GM18867 (cell line): ENCODE measurements at regions not wholly inside any gene's neighbourhood (a gene's known extent, or its start where the extent isn't known, plus 50 kb on each side); places are given as distances from the start of the nearest gene placed in this dataset.

ENCODE experiments used
- ATAC-seq: cut with Tn5 transposase; IDR thresholded peaks from one replicate; pipeline ENCODE4 v1.9.1; 2021; ENCODE audit warnings: mild to moderate bottlenecking, moderate library complexity; ENCODE audit not compliant: unreplicated experiment

DNA sequence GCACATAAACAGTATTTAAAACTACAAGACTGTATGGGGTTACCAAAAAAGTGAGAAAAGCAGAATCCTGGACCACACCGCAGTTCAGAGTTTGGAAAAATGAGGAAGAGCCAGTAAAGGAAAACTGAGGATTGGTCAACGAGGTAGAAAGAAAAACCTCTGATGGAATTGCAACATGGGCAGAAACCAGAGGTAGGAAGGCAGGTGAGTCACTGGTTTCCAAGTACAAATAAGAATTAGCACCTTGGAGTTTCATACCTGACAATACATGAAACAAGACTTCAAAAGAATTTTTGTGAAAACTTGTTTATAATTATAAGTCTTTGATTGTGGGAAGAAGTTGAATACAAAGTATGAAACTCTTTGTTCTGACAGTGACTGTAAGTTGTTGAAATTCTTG, 533.7 kb upstream of the DAB1 start:
- no peak for ATAC-seq

DNA sequence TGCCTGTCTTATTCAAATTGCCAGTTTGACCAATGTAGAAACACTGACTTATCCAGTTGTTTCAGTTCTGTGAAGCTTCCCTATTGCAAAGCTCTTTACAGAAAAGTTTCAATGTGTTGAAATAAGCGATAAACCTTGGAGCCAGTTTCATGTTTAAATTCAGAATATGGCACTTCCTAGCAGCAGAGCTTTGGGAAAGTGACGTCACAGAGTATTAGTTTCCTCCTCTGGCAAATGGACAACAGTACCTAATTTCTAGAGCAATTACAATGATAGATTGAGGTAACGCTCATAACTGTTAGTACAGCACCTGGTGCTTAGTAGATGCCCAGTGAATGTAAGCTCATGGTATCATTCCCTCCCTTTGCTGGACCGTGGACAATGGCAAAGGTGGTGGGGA, 527.5 kb upstream of the DAB1 start:
- ATAC-seq, result no peak

DNA sequence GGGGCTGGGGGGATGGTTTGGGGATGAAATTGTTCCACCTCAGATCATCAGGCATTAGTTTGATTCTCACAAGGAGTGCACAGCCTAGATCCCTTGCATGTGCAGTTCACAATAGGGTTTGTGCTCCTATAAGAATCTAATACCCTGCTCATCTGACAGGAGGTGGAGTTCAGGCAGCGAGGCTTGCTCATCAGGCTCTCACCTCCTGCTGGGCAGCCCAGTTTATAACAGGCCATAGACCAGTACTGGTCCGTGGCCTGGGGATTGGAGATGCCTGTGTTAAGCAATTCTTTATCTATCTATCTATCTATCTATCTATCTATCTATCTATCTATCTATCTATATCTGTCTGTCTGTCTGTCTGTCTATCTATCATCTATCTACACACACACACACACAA, 525.3 kb upstream of the DAB1 start:
- no peak for ATAC-seq

DNA sequence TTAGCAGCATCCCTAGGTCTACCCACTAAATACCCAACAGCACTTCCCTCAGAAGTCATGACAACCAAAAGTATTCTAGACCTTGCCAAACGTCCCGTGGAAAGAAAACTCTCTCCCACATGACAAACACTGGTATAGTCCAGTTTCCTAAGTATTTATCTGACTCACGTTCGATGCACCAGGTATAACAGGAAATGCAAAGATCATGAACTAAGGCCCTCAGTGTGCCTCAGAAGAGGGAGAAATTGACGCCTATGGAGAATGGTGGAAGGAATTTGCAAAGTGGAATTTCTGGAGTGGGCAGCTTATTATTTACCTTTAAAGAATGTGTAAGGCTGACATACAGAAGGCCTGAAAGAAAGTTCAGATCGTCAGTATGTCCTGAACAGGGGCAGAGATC, 523.6 kb upstream of the DAB1 start:
- no peak for ATAC-seq

DNA sequence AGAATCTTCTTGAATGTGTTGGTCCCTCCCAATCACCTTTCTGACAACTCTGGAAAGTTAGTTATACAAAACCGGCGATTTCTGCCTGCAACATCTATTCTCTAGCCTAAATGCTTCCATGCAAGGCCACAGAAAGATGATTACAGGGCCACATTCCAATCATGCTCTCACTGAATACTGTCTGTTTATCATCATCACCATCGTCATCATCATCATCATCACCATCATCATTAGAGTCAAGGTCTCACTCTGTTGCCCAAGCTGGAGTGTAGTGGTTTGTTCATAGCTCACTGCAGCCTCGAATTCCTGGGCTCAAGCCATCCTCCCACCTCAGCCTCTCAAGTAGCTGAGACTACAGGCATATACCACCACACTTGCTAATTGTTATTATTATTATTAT, 521.2 kb upstream of the DAB1 start:
- ATAC-seq, result no peak

DNA sequence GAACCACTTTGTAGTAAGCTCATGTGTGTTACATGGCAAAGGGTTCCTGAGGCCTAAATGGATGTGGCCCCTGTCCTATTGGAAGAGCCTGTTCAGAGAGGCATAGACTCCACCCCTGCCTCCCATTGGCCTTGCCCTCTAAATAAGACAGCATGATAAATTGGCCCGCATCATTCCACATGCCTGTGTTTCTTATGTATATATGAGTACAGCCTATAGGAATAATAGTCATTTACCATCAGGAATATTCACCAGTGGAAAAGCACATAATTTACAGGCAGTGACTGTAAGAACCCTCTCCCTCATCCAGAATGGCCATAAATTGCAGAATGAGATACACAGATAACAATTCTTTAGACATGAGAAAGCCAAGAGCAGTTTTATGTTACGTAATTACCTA, 519.5 kb upstream of the DAB1 start:
- ATAC-seq, result no peak

DNA sequence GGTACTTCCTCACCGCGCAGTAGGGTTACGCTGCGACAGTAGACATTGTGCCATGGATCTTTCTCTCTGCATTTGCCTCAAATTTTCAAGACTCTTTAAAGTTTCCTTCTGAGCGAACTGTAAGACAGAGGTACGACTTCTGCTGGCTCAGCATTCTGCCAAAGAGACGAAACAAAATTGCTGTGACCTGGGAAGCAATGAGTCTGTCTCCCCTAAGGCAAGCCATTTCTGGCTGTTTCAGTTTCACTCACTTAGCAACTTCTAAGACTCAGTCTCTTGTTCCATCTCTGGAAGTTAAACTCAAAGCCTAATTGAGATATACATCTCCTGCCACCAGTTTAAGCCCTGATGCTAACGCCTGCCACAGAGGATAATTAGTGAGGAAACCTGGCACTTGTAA, 510.9 kb upstream of the DAB1 start:
- ATAC-seq, result no peak

DNA sequence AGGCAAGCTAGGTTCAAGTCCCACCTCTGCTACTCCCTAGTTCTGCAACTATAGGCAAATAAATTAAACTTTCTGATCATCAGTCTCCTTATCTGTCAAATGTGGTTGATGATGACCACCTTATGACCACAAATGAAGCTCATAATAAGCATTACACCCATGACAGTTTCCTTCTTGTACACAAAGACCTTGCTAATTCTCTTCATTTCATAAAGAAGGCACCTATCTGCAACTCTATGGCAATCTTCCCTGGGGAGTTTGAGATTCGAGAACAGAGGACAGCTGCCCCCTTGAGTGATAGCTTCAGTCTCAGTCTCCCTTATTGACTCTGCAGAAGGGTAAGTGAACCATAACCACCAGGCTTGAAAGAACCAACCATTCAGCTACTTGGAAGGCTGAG, 503.1 kb upstream of the DAB1 start:
- ATAC-seq, result no peak

DNA sequence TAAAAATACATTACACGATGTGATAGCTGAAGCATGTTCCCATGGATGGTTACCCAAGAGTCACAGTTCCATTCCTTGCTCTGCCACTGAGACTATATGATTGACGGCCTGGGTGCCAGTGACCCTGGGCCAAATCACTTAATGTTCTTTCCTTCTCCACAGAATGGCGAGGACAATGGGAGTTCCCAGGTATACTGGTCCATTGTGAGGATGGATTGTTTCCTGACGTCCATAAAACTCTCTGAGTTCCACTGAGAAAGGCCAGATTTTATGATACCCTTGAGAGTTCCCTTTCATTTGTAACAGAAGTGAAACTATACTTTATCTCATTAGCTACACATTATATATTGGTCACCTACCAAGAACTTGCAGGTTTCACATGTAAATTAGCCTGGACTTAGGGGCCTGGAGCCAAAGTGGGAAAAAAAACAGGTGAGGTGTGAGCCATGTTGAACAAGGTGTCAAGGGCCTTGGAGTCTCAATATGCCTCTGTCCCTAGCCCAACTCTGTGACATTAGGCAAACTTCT, 502.2 kb upstream of the DAB1 start:
- no peak for ATAC-seq

DNA sequence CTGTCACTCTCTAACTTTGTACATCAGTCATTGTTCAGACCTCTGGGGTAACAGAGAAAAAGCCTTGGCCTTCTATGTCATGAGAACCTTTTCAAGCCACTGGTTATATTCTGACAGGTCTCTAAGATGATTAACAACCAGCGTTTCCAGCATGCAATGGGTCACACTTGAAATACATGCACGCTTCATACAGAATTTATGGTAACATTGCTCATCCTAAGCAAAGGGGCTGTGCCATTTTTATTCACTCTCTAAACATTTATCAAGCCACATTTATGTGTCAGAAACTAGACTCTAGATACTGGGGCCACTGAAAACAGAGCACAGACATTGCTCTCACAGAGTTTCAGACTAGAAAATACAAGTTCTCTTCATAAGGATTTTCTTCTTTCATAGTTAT, 501.4 kb upstream of the DAB1 start:
- ATAC-seq, result no peak

DNA sequence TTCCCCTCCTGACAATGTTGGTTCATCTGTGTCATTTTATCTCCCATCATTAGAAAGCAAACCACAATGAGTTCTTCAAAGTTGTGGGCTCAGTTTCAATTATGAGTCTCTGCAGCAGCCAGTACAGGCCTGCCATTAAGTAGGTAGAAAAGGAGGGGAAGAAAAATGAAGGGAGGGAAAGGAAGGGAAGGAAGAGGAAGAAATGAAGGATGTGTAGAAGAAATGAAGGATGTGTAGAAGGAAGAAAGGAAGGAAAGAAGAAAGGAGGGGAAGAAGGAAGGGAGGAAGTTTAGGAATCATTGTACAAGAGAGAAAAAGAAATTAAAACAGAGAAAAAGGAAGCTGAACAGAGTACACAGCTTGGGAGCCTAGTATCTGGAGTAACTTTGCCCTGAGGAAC, 498.3 kb upstream of the DAB1 start:
- no peak for ATAC-seq

DNA sequence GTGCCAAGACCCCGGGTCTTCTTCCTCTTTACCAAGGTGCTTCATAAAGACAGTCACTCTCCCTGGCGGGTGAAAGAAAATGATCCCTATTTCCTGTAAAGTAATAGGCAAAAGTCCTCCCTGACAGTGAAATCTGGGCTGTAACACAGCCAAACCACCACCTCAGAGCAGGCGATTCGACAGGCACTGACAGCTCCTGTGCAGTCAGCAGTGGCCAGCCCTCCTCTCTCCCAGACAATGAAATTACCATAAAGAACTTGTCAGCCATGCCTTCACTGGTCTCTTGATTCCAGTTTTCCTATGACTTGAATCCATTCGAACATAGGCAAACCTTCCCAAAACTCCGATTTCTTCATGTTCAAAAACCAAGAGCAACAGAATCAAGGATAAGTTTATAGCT, 492.2 kb upstream of the DAB1 start:
- no peak for ATAC-seq

DNA sequence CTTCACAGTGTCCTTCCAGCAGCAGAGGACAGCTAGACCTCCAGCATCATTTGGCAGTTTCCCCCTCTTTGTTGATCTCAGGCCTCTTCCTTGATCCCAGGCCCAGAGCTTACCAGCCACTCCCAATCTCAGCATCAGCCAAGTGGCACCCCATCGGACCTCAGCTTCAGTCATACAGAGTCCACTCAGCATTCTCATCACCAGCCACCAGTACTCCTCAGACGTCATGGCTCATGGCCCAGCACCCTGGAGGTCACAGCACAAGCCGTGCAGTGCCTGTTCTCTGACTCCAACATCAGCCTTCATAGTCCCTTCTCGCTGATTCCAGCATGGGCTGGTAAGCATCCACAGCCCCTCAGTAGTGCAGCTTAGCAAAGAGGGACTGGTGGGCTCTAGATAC, 487.6 kb upstream of the DAB1 start:
- ATAC-seq, result no peak

DNA sequence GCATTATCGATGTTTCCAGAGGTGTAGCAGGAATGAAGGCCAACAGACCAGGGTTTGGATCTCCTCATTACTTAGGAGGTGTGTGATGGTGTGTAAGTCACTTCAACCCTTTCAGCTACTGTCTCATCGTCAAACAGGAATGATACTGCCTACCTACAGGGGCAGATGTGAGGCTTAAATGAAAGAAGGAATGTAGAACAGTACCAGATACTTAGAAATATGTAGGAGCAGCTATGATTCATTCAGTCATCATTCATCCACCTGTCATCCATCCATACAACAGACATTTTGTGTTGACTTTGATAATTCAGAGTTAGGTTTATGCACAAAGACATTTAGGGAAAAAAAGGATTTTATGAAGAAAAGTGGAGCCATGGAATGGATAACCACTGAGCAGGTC, 486.9 kb upstream of the DAB1 start:
- no peak for ATAC-seq

DNA sequence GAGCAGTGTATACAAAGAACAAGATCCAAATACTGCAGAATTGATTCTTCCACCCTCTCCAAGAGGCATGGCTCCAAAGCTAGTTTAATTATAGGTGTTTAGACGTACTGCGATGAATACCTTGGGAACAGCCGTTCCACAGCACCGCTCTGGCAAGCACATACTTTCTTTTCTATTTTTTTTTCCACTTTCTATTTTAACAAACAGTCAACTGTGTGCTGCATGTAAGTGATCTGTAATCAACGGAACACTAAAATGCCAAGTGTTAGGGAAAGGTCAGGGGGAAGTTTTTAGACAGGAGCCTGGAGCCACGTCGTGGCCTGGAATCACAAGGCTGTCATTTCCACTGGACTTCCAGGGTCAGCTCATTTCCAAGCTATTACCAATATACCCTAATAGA, 486.4 kb upstream of the DAB1 start:
- ATAC-seq, result no peak

DNA sequence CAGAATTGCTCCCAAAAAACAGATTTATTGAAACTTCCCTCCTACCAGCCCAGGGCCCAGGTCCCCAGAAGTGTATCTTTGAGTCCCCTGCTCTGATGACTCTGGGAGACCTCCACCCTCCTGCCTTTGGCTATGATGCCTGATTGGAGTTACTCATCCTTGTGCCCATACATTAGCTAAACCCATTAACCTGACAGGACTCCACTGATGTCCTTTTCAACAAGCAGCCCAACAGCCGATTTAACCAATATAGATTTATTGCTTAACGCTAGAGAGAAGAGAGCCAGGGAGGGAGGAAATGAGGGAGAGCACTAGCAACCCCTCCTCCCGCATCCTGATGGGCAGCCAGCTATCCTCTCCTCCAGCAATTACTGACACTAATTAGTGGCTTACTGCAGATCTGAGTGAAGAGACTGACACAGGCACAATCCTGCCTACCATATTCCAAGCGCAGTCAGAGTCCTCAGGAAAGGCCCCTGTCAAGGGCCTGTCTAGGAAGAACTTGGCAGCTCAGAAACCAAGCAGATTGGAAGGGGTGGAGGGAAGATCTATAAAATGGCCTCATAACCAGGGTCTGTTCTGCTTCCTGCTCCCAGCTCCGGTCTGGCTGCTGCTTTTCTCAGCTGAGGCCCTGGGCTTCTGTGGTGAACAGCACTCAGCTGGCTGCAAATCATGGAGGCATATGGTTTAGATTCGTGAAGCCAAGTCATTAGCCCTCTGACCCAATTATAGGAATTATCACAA, 484.5 kb upstream of the DAB1 start:
- ATAC-seq, result no peak

DNA sequence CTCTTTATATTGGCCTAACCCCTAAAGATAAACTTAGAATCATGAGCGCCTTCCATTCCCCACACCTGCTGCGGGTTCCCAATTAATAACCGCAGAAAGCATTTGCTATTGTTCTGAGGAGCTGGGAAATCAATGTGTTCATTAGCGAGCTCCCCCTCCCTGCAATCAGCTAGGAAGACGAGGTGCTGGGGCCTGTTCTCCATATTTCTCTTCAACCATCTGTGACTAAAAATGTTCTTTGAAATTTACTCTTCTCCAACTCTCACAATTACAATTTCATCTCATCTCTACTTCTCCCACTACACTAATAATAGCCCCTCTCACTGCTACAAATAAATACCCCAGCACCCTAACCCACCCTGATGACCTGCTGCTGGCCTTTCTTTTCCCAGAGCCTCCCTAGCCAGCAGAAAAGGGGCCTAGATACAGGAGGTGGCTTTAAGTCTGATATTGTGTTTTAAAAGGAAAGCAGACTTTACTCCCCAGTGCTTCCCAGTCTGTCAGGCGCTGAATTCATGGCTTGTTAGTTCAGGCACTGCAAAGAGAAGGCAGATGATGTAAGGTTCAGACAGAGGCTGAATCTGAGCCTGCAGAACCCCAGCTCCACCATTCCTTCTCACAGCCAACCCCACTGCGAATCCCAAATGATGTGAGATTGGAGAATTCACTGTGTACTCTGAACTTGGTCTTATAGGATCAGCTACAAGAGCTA, 477.5 kb upstream of the DAB1 start:
- no peak for ATAC-seq

DNA sequence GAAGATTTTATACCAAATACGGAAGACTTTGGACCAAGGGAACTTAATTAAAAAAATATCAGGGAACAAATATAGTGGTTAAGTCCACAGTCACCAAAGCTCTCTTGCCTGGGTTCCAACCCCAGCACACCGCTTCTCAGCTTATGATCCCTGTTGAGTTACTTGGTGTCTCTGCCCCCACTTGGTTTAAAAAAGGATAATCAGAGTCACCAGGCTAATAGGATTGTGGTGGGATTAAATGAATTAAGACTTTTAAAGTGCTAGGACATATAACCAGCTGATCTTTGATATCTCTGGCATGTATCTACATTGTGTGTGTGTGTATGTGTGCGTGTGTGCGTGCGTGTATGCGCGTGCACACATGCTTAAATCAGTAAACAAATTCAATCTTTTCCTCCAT, 474.7 kb upstream of the DAB1 start:
- no peak for ATAC-seq

DNA sequence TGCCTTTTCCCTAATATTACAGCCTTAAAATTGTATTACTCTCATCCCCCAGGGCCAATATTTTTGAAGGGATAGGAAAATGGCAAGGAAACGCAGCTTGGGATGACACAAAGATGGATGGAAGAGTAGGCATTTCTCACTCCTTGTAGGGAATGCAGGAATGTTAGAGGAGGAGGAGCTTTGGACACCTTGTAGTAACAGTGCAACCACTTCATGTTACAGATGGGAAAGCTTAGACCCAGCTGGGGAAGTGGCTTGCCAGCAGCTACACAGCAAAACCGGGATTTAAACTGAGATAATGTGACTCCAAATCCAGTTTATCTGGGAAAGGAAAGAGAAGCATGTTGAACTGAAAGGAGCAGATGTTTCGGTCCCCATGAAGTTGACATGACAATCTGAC, 473.7 kb upstream of the DAB1 start:
- ATAC-seq, result no peak

DNA sequence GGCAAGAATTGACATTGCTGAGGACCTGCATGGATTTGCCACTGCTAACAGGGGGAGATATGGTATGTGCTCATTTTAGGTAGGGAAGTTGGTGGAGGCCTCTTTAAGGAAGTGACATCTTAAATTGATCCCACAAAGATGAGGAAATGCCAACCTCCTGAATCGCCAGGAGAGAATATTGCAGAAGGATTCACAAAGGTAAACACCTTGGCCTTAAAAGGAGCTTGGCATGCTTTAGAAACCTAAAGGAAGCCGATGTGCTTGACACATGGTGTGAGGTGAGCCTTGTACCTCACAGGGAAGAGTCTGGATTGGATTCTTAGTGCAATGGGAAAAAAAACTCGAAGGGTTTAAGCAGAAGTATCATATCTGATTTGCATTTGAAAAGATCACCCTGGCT, 470.5 kb upstream of the DAB1 start:
- no peak for ATAC-seq

DNA sequence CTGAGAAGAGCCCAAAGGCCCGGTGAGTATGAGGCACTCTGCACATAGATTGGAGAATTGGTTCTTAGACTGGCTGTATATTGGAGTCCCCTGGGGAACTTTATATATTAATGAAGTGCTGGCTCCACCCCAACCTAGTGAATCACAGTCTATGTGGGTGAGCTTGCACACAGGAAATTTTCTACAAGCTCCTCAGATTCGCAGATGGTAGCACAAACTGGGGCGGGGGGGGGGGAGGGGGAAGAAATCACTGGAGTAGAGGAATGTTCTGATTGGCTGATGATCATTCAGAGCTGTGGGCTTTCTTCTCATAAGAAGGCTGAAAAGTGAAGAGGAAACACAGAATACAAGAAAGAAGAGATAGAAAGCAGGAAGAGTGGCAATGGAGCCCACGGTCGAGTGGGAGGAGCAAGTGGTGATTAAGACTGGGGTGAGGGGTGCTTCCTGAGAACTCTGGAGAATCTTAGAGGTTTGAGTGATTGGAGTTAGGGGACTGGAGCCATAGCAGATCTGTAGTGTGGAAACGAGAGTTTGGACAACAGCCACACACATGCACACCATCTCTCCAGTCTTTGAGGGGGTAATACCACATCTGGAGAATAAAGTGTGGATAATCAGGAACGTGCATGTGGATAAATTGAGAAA, 465.9 kb upstream of the DAB1 start:
- no peak for ATAC-seq

DNA sequence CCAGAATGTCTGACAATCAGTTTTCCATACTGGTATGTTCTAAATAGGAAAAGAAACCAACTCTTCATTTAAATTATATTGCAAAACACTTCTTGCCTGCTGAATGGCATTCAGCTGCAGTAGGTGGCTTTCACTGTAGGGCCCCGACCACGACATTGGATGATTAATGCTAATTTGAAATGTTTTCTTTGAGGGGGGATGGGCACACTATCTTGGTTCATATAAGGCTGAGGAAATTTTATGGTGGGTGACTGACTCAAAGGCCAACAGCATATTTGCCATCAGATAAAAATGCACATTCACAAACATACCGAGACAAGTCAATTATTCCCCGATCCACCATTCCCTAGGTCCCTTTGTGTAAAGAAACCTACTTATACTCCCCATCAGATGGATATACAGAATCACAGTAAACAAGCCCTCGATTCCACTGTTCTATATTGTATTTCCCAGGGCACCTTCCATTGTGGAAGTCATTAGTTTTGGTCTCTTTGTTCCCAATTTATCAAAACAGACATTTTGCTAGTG, 464.2 kb upstream of the DAB1 start:
- ATAC-seq, result no peak
